GM12878 (cell line): ENCODE measurements at regions not wholly inside any gene's neighbourhood (a gene's known extent, or its start where the extent isn't known, plus 50 kb on each side); places are given as distances from the start of the nearest gene placed in this dataset.

ENCODE experiments used
- ATAC-seq: fragments of 200-7000 bp; cut with Tn5 transposase; 3 replicates; pipeline ENCODE4 v1.9.1; 2020; ENCODE audit warnings: mild to moderate bottlenecking, moderate library complexity
- BruUV-seq: library from RNA; stranded (reverse); fragments of 400-500 nt; replicated peaks from 2 replicates; lab custom pipeline; 2021; lab: Mats Ljungman, UMichigan
- CTCF ChIA-PET: fragments of 300-600 bp; sonication (Branson Sonifier 250); formaldehyde crosslinking; extraction: SDS; loops from one replicate; lab custom pipeline; 2021; ENCODE audit warnings: inconsistent platforms; lab: Yijun Ruan, JAX
- POLR2A ChIA-PET: fragments of 350-600 bp; formaldehyde crosslinking; extraction: SDS; loops from one replicate; lab custom pipeline; 2021; ENCODE audit warnings: inconsistent platforms; lab: Charles Lee
- RAD21 ChIA-PET: fragments of 300-600 bp; sonication (Branson Sonifier 250); formaldehyde crosslinking; loops from one replicate; lab custom pipeline; 2023; ENCODE audit warnings: antibody characterized with exemption; ENCODE audit not compliant: unreplicated experiment; lab: Charles Lee
- SMC1A ChIA-PET: fragments of 300-600 bp; sonication (Branson Sonifier 250); formaldehyde crosslinking; loops from one replicate; lab custom pipeline; 2023; ENCODE audit not compliant: unreplicated experiment, uncharacterized antibody; lab: Charles Lee
- DNase-seq: peaks from one replicate; pipeline ENCODE4 v3.0.0-alpha.2; 2011; ENCODE audit warnings: low read depth, low spot score
- FAIRE-seq: peaks from 3 replicates; lab custom pipeline; 2011; peaks lifted over from hg19 to GRCh38; lab: Jason Lieb, UNC
- H2AFZ ChIP-seq: 2 replicates; pipeline ENCODE4 v1.6.0; 2011; ENCODE audit warnings: low read depth, low read length, control low read depth; ENCODE audit not compliant: control insufficient read depth
- H3K27ac ChIP-seq: 2 replicates; pipeline ENCODE4 v1.5.1; 2011; ENCODE audit warnings: control low read depth; ENCODE audit not compliant: control insufficient read depth, insufficient read depth
- H3K27me3 ChIP-seq, 2 experiments: replicated peaks in 1 of 2; 2 replicates each; pipeline versions ENCODE4 v1.6.0 to v1.6.1; 2011; ENCODE audit warnings: low read length in 1 of 2; ENCODE audit not compliant: control insufficient read depth in 2 of 2, insufficient read depth in 2 of 2
- H3K36me3 ChIP-seq, 2 experiments: 2 replicates each; pipeline ENCODE4 v1.5.1; 2011; ENCODE audit warnings: low read length in 1 of 2; ENCODE audit not compliant: control insufficient read depth in 2 of 2, insufficient read depth in 2 of 2
- H3K4me1 ChIP-seq: 2 replicates; pipeline ENCODE4 v1.6.1; 2011; ENCODE audit warnings: mild to moderate bottlenecking, low read length, moderate library complexity, mixed read lengths; ENCODE audit not compliant: control insufficient read depth, insufficient read depth
- H3K4me2 ChIP-seq: 2 replicates; pipeline ENCODE4 v1.6.0; 2011; ENCODE audit warnings: control low read depth; ENCODE audit not compliant: control insufficient read depth, insufficient read depth
- H3K4me3 ChIP-seq: fragments of 200-600 bp; sonication (generic); 2 replicates; pipeline ENCODE4 v1.5.1; 2016
- H3K79me2 ChIP-seq: 2 replicates; pipeline ENCODE4 v1.6.0; 2011; ENCODE audit warnings: low read length; ENCODE audit not compliant: control insufficient read depth, insufficient read depth
- H3K9ac ChIP-seq: 2 replicates; pipeline ENCODE4 v1.8.0; 2011; ENCODE audit warnings: low read length, control low read depth, mixed read lengths; ENCODE audit not compliant: control insufficient read depth, insufficient read depth
- H3K9me3 ChIP-seq: replicated peaks from 3 replicates; pipeline ENCODE4 v1.5.1; 2011; ENCODE audit warnings: mild to moderate bottlenecking, low read length; ENCODE audit not compliant: control insufficient read depth, insufficient read depth
- H4K20me1 ChIP-seq: 2 replicates; pipeline ENCODE4 v1.6.0; 2011; ENCODE audit not compliant: control insufficient read depth, insufficient read depth
- BACH1 ChIP-seq: fragments of 450-650 bp; IDR thresholded peaks from 2 replicates; pipeline ENCODE4 v1.6.1; 2017; ENCODE audit warnings: mild to moderate bottlenecking, borderline replicate concordance
- CBX3 ChIP-seq: fragments of 200-600 bp; sonication (generic); IDR thresholded peaks from 2 replicates; pipeline ENCODE4 v1.6.1; 2016; ENCODE audit warnings: low read depth, borderline replicate concordance
- EGR1 ChIP-seq, 2 experiments: IDR thresholded peaks; 1 replicate in 1 of 2; 2 replicates in 1 of 2; pipeline ENCODE4 v1.6.1; 2011 to 2012; ENCODE audit warnings: low read depth in 2 of 2, low read length in 2 of 2, borderline replicate concordance in 1 of 2, mild to moderate bottlenecking in 1 of 2, moderate library complexity in 1 of 2
- NFYB ChIP-seq: IDR thresholded peaks from 2 replicates; pipeline ENCODE4 v1.6.1; 2011; ENCODE audit warnings: low read depth, mild to moderate bottlenecking, low read length, improper control_type of control experiment, moderate library complexity; ENCODE audit not compliant: insufficient read depth
- PAX8 ChIP-seq: fragments of 450-650 bp; IDR thresholded peaks from 2 replicates; pipeline ENCODE4 v1.6.1; 2017; ENCODE audit warnings: mild to moderate bottlenecking, moderate library complexity
- PBX3 ChIP-seq: IDR thresholded peaks from 2 replicates; pipeline ENCODE4 v1.6.1; 2011; ENCODE audit warnings: mild to moderate bottlenecking, low read depth, low read length, moderate library complexity; ENCODE audit not compliant: insufficient replicate concordance
- RAD51 ChIP-seq: fragments of 450-650 bp; IDR thresholded peaks from 2 replicates; pipeline ENCODE4 v1.6.1; 2016; ENCODE audit warnings: moderate library complexity, mild to moderate bottlenecking, inconsistent platforms
- ZBED1 ChIP-seq: IDR thresholded peaks from 2 replicates; pipeline ENCODE4 v1.6.1; 2016; ENCODE audit warnings: borderline replicate concordance
- ZNF24 ChIP-seq: fragments of 450-650 bp; IDR thresholded peaks from 2 replicates; pipeline ENCODE4 v1.6.1; 2017; ENCODE audit warnings: antibody characterized with exemption, mild to moderate bottlenecking
- ZNF687 ChIP-seq: fragments of 450-650 bp; IDR thresholded peaks from 2 replicates; pipeline ENCODE4 v1.6.1; 2017; ENCODE audit warnings: mild to moderate bottlenecking, moderate library complexity
- ZSCAN29 ChIP-seq: fragments of 450-650 bp; IDR thresholded peaks from 2 replicates; pipeline ENCODE4 v1.6.1; 2017; ENCODE audit warnings: mild to moderate bottlenecking, moderate library complexity
- whole genome bisulfite sequencing: methylation state at CpG from one replicate; pipeline ENCODE4 v1.1.6; 2016; ENCODE audit warnings: low lambda C conversion rate; ENCODE audit not compliant: insufficient replicate concordance, insufficient coverage; ENCODE audit errors: missing lambda C conversion rate; 5-methylcytosine and 5-hydroxymethylcytosine counted together
- in situ Hi-C: fragments of 300-500 bp; cut with MboI; formaldehyde crosslinking; loops from 9 replicates; pipeline ENCODE4 v1.14.3; 2018; ENCODE audit warnings: mixed read lengths
- intact Hi-C: fragments of 100-400 bp; cut with micrococcal nuclease; formaldehyde crosslinking; loops from one replicate; pipeline ENCODE4 v1.14.2; 2022; ENCODE audit not compliant: unreplicated experiment

- 38% methylated on average over 10 of the region's 10 CpGs for WGBS
- SMC1A ChIA-PET: no interaction called here
- Histone ChIP-seq H4K20me1 (no peaks in the 10 kb centered on the region), H3K4me2 (no peak overlapping the region), H3K27me3 (no peaks in the 10 kb centered on the region), H3K36me3 (no peaks in the 10 kb centered on the region), H3K9me3 (no peaks in the 10 kb centered on the region; the same call in 2 of the 3 replicates), H3K9ac (no peak overlapping the region), H2AFZ (no peak overlapping the region), H3K4me3 (no peak overlapping the region), H3K79me2 (no peaks in the 10 kb centered on the region), H3K4me1 (no peaks in the 10 kb centered on the region), H3K27ac (no peak overlapping the region)
- in situ Hi-C loops: no loop called here
- ATAC-seq (no peak), FAIRE-seq (no peak)
- intact Hi-C loops: no loop called here
- BruUV-seq: no TSS peak
- POLR2A ChIA-PET: no interaction called here
- RAD21 ChIA-PET: no interaction called here
- CTCF ChIA-PET: no interaction called here
- TF ChIP-seq CBX3 (no peak), PAX8 (no peak), ZBED1 (no peak), BACH1 (no peak)
- TF ChIP-seq, all 136 proteins: peak for 0
- DNase-seq: no peak
Observed at GRCh38 chr20:61025536-61025935, 226.5 kb upstream of the CDH4 start.

GRCh38 chr20:61026173-61026572 is 225.9 kb upstream of the CDH4 start:
- Histone ChIP-seq H3K79me2 (no peaks in the 10 kb centered on the region), H2AFZ (no peak overlapping the region), H4K20me1 (no peaks in the 10 kb centered on the region), H3K4me3 (no peak overlapping the region), H3K9me3 (no peaks in the 10 kb centered on the region; the same call in 2 of the 3 replicates), H3K36me3 (no peaks in the 10 kb centered on the region), H3K4me1 (no peaks in the 10 kb centered on the region), H3K27me3 (no peaks in the 10 kb centered on the region), H3K27ac (no peak overlapping the region), H3K4me2 (no peak overlapping the region), H3K9ac (no peak overlapping the region)
- ATAC-seq (no peak), DNase-seq (no peak), FAIRE-seq (no peak)
- in situ Hi-C loops: no loop called here
- BruUV-seq: no TSS peak
- intact Hi-C loops: no loop called here
- ChIA-PET SMC1A (no interaction called here), POLR2A (no interaction called here), CTCF (no interaction called here), RAD21 (no interaction called here)
- 43% methylated on average over 6 of the region's 6 CpGs for WGBS
- no peak for TF ChIP-seq PBX3
- TF ChIP-seq EGR1 (IDR thresholded peaks at IDR 0.05; ENCODE audit: borderline replicate concordance in 1 of 2, low read depth in 2 of 2, low read length in 2 of 2): no peak
- no peak for TF ChIP-seq NFYB
- TF ChIP-seq ZNF24: no peak
- TF ChIP-seq ZSCAN29: no peak
- no peak for TF ChIP-seq RAD51
- no peak for TF ChIP-seq ZNF687
